ENCODE measurements at regions not wholly inside any gene's neighbourhood (a gene's known extent, or its start where the extent isn't known, plus 50 kb on each side); places are given as distances from the start of the nearest gene placed in this dataset.
"Not testable (repeated sequence)": the region's sequence is repeated elsewhere in the genome, so short reads cannot be mapped to it uniquely, and the experiment has no call there.

DNA sequence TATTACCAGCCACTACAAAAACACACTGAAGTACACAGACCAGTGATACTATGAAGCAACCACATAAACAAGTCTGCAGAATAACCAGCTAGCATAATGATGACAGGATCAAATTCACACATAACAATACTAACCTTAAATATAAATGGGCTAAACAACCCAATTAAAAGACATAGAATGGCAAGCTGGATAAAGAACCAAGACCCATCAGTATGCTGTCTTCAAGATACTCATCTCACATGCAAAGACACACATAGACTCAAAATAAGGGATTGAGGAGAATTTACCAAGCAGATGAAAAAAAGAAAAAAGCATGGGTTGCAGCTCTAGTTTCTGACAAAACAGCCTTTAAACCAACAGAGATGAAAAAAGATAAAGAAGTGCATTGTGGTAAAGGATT lies 184.4 kb upstream of the ADAMTS3 start:
- not testable (repeated sequence) for TF ChIP-seq POLR2A (IDR thresholded peaks at IDR 0.05)
- TF ChIP-seq, protein P1, sequence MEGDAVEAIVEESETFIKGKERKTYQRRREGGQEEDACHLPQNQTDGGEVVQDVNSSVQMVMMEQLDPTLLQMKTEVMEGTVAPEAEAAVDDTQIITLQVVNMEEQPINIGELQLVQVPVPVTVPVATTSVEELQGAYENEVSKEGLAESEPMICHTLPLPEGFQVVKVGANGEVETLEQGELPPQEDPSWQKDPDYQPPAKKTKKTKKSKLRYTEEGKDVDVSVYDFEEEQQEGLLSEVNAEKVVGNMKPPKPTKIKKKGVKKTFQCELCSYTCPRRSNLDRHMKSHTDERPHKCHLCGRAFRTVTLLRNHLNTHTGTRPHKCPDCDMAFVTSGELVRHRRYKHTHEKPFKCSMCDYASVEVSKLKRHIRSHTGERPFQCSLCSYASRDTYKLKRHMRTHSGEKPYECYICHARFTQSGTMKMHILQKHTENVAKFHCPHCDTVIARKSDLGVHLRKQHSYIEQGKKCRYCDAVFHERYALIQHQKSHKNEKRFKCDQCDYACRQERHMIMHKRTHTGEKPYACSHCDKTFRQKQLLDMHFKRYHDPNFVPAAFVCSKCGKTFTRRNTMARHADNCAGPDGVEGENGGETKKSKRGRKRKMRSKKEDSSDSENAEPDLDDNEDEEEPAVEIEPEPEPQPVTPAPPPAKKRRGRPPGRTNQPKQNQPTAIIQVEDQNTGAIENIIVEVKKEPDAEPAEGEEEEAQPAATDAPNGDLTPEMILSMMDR (IDR thresholded peaks at IDR 0.05) = not testable (repeated sequence)

Data from Peyer's patch (tissue), 4 donors.